Thyroid gland (tissue), 4 donors: ENCODE measurements at regions not wholly inside any gene's neighbourhood (a gene's known extent, or its start where the extent isn't known, plus 50 kb on each side); places are given as distances from the start of the nearest gene placed in this dataset.
"Not testable (repeated sequence)": the region's sequence is repeated elsewhere in the genome, so short reads cannot be mapped to it uniquely, and the experiment has no call there.

Experiments
- DNase-seq, 2 donors: peaks; one replicate each; pipeline ENCODE4 v3.0.0-alpha.2; 2019
- H3K27ac ChIP-seq, 3 donors: fragments of 200-600 bp; sonication (generic); 1 replicate in 2 of 3; 2 replicates in 1 of 3; pipeline ENCODE4 v1.5.1; 2016 to 2019; ENCODE audit warnings: mild to moderate bottlenecking in 1 of 3, moderate library complexity in 1 of 3
- H3K27me3 ChIP-seq: fragments of 200-600 bp; sonication (generic); one replicate; pipeline ENCODE4 v1.5.1; 2019
- H3K36me3 ChIP-seq, 2 donors: fragments of 200-600 bp; sonication (generic); one replicate each; pipeline ENCODE4 v1.5.1; 2016 to 2019
- H3K4me1 ChIP-seq, 2 donors: fragments of 200-600 bp; sonication (generic); one replicate each; pipeline ENCODE4 v1.5.1; 2017 to 2019
- H3K4me3 ChIP-seq, 3 donors: fragments of 200-600 bp; sonication (generic); replicated peaks in 1 of 3; 1 replicate in 2 of 3; 2 replicates in 1 of 3; pipeline ENCODE4 v1.5.1; 2016; ENCODE audit warnings: mild to moderate bottlenecking in 1 of 3
- H3K9me3 ChIP-seq: fragments of 200-600 bp; sonication (generic); one replicate; pipeline ENCODE4 v1.5.1; 2017
- CTCF ChIP-seq, 6 experiments: fragments of 200-600 bp in 3 of 6; fragments of 450-650 bp in 3 of 6; sonication (generic) in 3 of 6; IDR thresholded peaks; one replicate each; pipeline ENCODE4 v1.5.1; 2016 to 2019; ENCODE audit warnings: antibody characterized with exemption in 6 of 6, mild to moderate bottlenecking in 2 of 6, inconsistent platforms in 1 of 6, moderate library complexity in 1 of 6
- WGBS, 2 donors: methylation state at CpG; one replicate each; pipeline ENCODE4 v1.1.5; 2017; 5-methylcytosine and 5-hydroxymethylcytosine counted together
- intact Hi-C: fragments of 100-400 bp; cut with DNase I; formaldehyde crosslinking; loops from one replicate; pipeline ENCODE4 v1.15.1; 2023

DNA sequence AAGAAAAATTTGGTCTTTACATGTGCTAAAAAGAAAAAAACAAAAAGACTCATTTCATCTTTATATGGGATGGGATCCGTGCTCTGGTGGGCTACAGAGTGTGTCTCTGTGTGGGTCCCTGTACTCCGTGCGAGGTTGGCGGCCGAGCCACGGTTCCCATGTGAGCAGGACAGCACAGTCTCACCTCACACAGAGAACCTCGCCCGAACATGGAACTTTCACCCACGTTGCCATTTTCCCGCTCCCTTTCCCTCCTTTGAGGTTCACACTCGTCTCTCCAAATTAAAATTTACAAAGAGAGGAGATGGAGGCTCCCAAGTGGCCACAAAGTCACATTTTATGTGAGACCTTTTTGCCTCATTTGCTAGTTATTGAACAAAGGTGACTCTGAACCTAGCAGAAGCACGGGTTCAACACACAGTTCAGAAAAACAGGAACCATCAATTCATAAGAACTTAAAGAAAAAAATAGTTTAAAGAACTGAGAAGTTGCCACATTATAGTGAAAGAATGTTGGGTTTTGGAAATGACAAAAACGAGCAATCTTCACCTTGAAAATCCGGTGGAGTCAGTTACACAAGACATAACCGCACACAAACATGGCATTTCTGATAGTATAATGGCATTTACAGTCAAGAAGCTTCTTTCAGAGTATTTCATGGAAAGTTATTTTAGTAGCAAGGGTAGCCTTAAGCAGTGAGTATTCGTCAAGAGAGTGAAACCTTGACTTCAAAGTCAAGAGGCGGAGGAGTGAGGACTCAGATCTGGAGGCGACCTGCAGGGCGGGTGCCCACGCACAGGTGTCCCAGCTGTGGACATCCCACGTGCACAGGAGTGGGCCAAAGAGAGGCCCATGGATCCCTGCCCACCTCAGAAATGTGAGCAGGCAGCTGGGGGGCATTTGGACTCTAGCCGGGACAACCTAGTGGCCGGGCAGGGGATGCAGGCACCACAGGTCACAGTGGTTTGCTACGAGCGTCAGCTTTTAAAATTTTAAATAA is 277.2 kb upstream of the PLGLB2 start:
- H3K27me3 ChIP-seq, H3K36me3 ChIP-seq, H3K4me1 ChIP-seq, H3K27ac ChIP-seq, H3K4me3 ChIP-seq, intact Hi-C loops, H3K9me3 ChIP-seq, DNase-seq: not testable (repeated sequence)
- TF ChIP-seq CTCF (IDR thresholded peaks at IDR 0.05): peak in 1 of 6 experiments; percentile 4
- 75 to 78% methylated on average over 19 to 20 of the region's 25 CpGs for WGBS, 2 donors

DNA sequence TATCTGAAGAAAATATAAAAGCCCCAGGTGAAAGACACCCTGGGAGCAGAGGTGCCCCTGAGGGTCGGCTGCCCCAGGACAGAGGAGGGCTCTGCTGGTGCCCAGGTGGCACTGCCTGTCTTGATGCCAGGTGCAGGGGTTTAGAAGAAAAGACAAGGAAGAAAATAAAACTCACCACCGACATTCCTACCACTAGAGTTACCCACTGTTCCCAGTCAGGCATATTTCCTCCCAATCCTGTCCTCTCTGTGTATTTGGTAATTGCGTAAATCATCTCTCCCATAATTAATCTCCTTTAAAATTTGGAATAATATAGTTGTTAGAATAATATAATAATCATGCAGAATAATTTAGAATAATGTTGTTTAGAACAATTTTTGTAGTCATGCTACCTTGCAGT is 276.4 kb upstream of the PLGLB2 start:
- 68 to 76% methylated on average over 3 of the region's 3 CpGs for WGBS, 2 donors
- intact Hi-C loops, H3K9me3 ChIP-seq: not testable (repeated sequence)

GRCh38 chr2:87476223-87476872 is 271.5 kb upstream of the PLGLB2 start:
- intact Hi-C loops, DNase-seq, H3K36me3 ChIP-seq, H3K4me3 ChIP-seq, H3K27me3 ChIP-seq, H3K9me3 ChIP-seq, H3K27ac ChIP-seq, H3K4me1 ChIP-seq: not testable (repeated sequence)
- 64 to 69% methylated on average over 5 of the region's 5 CpGs for WGBS, 2 donors

More for the DNA sequence above, 276.4 kb upstream of the PLGLB2 start:
- H3K27ac ChIP-seq, H3K27me3 ChIP-seq, DNase-seq, H3K4me3 ChIP-seq, H3K4me1 ChIP-seq, H3K36me3 ChIP-seq: not testable (repeated sequence)

GRCh38 chr2:87476936-87477335 is 271.0 kb upstream of the PLGLB2 start:
- intact Hi-C loops, DNase-seq, H3K27me3 ChIP-seq, H3K4me1 ChIP-seq, H3K27ac ChIP-seq, H3K36me3 ChIP-seq, H3K9me3 ChIP-seq, H3K4me3 ChIP-seq: not testable (repeated sequence)
- 86 to 91% methylated on average over 5 of the region's 5 CpGs for WGBS, 2 donors

- DNase-seq, intact Hi-C loops, H3K27me3 ChIP-seq, H3K36me3 ChIP-seq, H3K4me3 ChIP-seq, H3K9me3 ChIP-seq, H3K4me1 ChIP-seq, H3K27ac ChIP-seq: not testable (repeated sequence)
- WGBS, 2 donors: 63 to 88% methylated on average over 4 of the region's 12 CpGs
Measured at GRCh38 chr2:87477669-87478428, 270.0 kb upstream of the PLGLB2 start.

GRCh38 chr2:87478911-87479310 is 269.0 kb upstream of the PLGLB2 start:
- H3K4me3 ChIP-seq, H3K36me3 ChIP-seq, H3K4me1 ChIP-seq, H3K27me3 ChIP-seq, H3K27ac ChIP-seq, intact Hi-C loops, H3K9me3 ChIP-seq, DNase-seq: not testable (repeated sequence)
- WGBS, 2 donors: 100% methylated on average over 3 of the region's 4 CpGs; no CpG with 5 or more reads in 1 of the 2 donors

- H3K9me3 ChIP-seq, H3K27me3 ChIP-seq, intact Hi-C loops, H3K36me3 ChIP-seq, H3K4me3 ChIP-seq, H3K4me1 ChIP-seq: not testable (repeated sequence)
- WGBS, 2 donors: 43 to 45% methylated on average over 7 of the region's 7 CpGs
- H3K27ac ChIP-seq: peak overlapping the region in 1 of 3 donors; percentile 50
- peak; percentile 62 for DNase-seq
Measured at GRCh38 chr2:87483093-87483680, 264.7 kb upstream of the PLGLB2 start.

DNA sequence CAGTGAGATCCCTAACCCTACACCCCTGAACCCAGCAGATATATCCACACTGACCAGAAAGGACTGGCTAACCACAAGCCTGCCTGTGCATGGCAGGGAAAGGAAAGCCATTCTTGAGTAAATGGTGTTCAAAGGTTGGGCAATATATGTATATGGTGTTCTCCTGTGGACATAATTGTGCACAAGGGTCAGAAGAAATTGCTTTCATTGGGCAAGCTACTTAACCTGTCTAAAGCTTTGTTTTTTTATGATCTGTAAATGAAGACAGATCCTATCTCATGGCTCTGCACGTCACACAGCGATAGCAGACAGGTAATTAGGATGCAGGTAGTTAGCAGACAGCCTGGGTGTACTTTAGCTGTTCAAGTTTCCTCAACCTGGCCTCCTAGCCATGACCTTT is 263.5 kb upstream of the PLGLB2 start:
- 92% methylated on average over 2 of the region's 2 CpGs; no CpG with 5 or more reads in 1 of the 2 donors for WGBS, 2 donors
- H3K36me3 ChIP-seq, H3K27me3 ChIP-seq, H3K4me1 ChIP-seq, H3K9me3 ChIP-seq, intact Hi-C loops, H3K4me3 ChIP-seq, DNase-seq, H3K27ac ChIP-seq: not testable (repeated sequence)

DNA sequence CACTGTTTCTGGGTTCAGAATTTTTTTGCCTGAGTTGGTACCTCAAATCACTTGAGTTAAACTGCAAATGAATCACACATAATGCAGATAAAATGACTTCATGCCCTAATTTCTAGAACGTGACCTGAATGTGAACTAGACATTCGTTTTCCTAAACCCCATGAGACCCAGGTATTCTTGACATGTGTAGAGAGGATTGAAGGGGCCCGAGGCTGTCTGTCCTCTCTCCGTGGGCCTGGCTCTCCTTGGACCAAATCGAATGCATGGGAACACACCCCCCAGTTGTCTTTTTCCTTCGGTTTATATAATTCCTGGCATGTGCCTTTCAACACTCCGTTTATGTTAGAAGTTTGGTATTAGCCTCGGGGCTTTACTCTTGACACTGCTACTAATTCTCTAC is 262.4 kb upstream of the PLGLB2 start:
- H3K4me3 ChIP-seq, H3K36me3 ChIP-seq, DNase-seq, intact Hi-C loops, H3K27me3 ChIP-seq, H3K4me1 ChIP-seq, H3K9me3 ChIP-seq: not testable (repeated sequence)
- peak overlapping the region in 1 of 3 donors; percentile 38 for H3K27ac ChIP-seq
- 43 to 46% methylated on average over 5 to 6 of the region's 8 CpGs for WGBS, 2 donors

DNA sequence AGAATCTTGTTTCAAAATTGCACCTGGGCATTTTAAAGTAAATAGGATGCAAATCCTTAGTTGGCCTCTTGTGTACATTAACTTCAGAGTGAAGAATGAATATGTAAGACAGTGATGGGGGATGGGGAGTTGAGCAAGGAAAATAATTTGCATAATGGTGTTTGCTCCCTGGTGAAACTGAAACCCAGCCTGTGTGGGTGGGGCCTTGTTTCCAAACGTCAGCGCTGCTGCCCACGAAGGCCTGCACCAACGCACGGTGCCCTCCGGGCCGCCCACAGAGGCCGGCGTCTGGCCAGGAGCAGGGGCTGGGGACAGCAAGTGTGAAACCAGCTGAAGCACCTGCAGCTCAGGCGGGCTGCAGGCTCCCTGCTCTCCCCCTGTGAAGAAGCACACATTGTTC is 262.0 kb upstream of the PLGLB2 start:
- H3K4me1 ChIP-seq, H3K36me3 ChIP-seq, intact Hi-C loops, H3K27me3 ChIP-seq, H3K4me3 ChIP-seq, H3K9me3 ChIP-seq, DNase-seq: not testable (repeated sequence)
- peak overlapping the region in 2 of 3 donors; percentile 57 to 58 for H3K27ac ChIP-seq
- WGBS, 2 donors: 0% methylated on average over 1 of the region's 10 CpGs; no CpG with 5 or more reads in 1 of the 2 donors

- H3K27me3 ChIP-seq, DNase-seq, H3K9me3 ChIP-seq, H3K36me3 ChIP-seq, H3K4me1 ChIP-seq, H3K4me3 ChIP-seq, intact Hi-C loops: not testable (repeated sequence)
- WGBS, 2 donors: 84 to 88% methylated on average over 7 to 9 of the region's 9 CpGs
- peak overlapping the region in 2 of 3 donors; percentile 57 to 58 for H3K27ac ChIP-seq
Measured at GRCh38 chr2:87486413-87486812, 261.5 kb upstream of the PLGLB2 start.
